GM18907 (cell line): ENCODE measurements at regions not wholly inside any gene's neighbourhood (a gene's known extent, or its start where the extent isn't known, plus 50 kb on each side); places are given as distances from the start of the nearest gene placed in this dataset.
A peak's percentile ranks its signal among the peaks of the same experiment; 100 is the strongest.
"Not testable (repeated sequence)": the region's sequence is repeated elsewhere in the genome, so short reads cannot be mapped to it uniquely, and the experiment has no call there.

Source experiments
- ATAC-seq: cut with Tn5 transposase; IDR thresholded peaks from one replicate; pipeline ENCODE4 v1.9.1; 2021; ENCODE audit warnings: mild to moderate bottlenecking, moderate library complexity; ENCODE audit not compliant: unreplicated experiment

- ATAC-seq, result no peak
Observed at GRCh38 chr22:35138521-35138920, 72.6 kb downstream of the ISX start.

- no peak for ATAC-seq
Observed at GRCh38 chr22:35140879-35141745, 75.2 kb downstream of the ISX start.

GRCh38 chr22:35148381-35148780 lies 82.4 kb downstream of the ISX start:
- no peak for ATAC-seq

GRCh38 chr22:35148866-35149548 lies 83.0 kb downstream of the ISX start:
- ATAC-seq, result no peak

GRCh38 chr22:35150183-35151107 lies 84.5 kb downstream of the ISX start:
- ATAC-seq, result peak; percentile 54

- ATAC-seq, result no peak
Observed at GRCh38 chr22:35152316-35152715, 86.4 kb downstream of the ISX start.

- ATAC-seq, result no peak
Observed at GRCh38 chr22:35154937-35155387, 89.0 kb downstream of the ISX start.

- ATAC-seq, result no peak
Observed at GRCh38 chr22:35155403-35156025, 89.6 kb downstream of the ISX start.

- no peak for ATAC-seq
Observed at GRCh38 chr22:35156945-35157344, 91.0 kb downstream of the ISX start.

- ATAC-seq, result no peak
Observed at GRCh38 chr22:35158336-35158735, 92.4 kb downstream of the ISX start.

GRCh38 chr22:35159343-35159742 lies 93.4 kb downstream of the ISX start:
- no peak for ATAC-seq

GRCh38 chr22:35160268-35160667 lies 94.3 kb downstream of the ISX start:
- no peak for ATAC-seq

- ATAC-seq, result not testable (repeated sequence)
Observed at GRCh38 chr22:35165896-35166295, 91.4 kb upstream of the HMGXB4 start.

GRCh38 chr22:35170716-35171697 lies 86.3 kb upstream of the HMGXB4 start:
- no peak for ATAC-seq

- no peak for ATAC-seq
Observed at GRCh38 chr22:35172442-35172841, 84.9 kb upstream of the HMGXB4 start.

- ATAC-seq, result no peak
Observed at GRCh38 chr22:35173655-35174054, 83.6 kb upstream of the HMGXB4 start.

- ATAC-seq, result no peak
Observed at GRCh38 chr22:35174401-35175038, 82.8 kb upstream of the HMGXB4 start.

GRCh38 chr22:35175392-35175791 lies 81.9 kb upstream of the HMGXB4 start:
- ATAC-seq, result no peak

- ATAC-seq, result no peak
Observed at GRCh38 chr22:35177811-35178210, 79.5 kb upstream of the HMGXB4 start.
